ENCODE measurements at regions not wholly inside any gene's neighbourhood (a gene's known extent, or its start where the extent isn't known, plus 50 kb on each side); places are given as distances from the start of the nearest gene placed in this dataset.
"Not testable (repeated sequence)": the region's sequence is repeated elsewhere in the genome, so short reads cannot be mapped to it uniquely, and the experiment has no call there.

DNA sequence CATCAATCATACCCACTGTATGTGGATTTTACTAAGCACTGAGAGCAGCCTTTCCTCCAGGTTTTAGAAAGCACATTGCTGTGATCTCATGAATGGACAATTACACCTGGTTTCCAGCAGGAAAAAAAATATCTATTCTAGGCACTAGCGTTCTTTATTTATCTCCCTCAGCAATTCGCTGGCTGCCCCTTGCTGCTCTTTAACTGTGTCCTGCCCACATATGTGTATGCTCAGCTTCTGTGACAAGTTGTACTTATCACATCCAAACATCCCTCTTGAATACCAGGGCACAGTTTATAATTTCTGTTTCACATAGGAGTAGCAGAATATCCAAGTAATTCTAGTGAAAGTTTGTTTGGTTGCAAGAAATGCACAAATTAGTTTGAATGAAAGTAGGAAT is 146.8 kb downstream of the USP46 start:
- in situ Hi-C loops (cut with HindIII; ENCODE audit: low sequenced_read_pairs): no loop called here
- DNase-seq (ENCODE audit: low read depth, low spot score): no peak
- TF ChIP-seq, protein P1, sequence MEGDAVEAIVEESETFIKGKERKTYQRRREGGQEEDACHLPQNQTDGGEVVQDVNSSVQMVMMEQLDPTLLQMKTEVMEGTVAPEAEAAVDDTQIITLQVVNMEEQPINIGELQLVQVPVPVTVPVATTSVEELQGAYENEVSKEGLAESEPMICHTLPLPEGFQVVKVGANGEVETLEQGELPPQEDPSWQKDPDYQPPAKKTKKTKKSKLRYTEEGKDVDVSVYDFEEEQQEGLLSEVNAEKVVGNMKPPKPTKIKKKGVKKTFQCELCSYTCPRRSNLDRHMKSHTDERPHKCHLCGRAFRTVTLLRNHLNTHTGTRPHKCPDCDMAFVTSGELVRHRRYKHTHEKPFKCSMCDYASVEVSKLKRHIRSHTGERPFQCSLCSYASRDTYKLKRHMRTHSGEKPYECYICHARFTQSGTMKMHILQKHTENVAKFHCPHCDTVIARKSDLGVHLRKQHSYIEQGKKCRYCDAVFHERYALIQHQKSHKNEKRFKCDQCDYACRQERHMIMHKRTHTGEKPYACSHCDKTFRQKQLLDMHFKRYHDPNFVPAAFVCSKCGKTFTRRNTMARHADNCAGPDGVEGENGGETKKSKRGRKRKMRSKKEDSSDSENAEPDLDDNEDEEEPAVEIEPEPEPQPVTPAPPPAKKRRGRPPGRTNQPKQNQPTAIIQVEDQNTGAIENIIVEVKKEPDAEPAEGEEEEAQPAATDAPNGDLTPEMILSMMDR (IDR thresholded peaks at IDR 0.05; ENCODE audit: low read depth, low read length): no peak
- no peak overlapping the region for H3K4me3 ChIP-seq (ENCODE audit: low read depth, low read length)

GRCh38 chr4:52522093-52522492 is 137.0 kb downstream of the USP46 start:
- in situ Hi-C loops (cut with HindIII; ENCODE audit: low sequenced_read_pairs); H3K4me3 ChIP-seq (ENCODE audit: low read depth, low read length); DNase-seq (ENCODE audit: low read depth, low spot score): not testable (repeated sequence)

DNA sequence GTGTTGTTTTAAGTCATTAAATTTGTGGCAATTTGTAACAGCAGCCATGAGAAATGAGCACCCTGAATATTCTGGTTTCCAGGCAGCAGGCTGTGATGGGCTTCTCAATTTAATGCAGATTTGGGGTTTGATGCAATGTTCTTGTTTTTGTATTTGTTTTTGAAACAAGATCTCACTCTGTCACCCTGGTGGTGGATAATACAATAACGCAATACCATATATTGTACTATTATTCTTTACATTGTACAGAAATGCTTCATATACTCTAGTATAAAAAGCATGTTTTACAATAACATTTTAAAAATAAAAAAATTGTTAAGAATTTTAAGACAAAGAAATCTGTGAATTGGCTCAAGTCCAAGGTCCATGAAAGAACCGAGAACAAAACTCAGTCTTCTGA is 129.1 kb downstream of the USP46 start:
- DNase-seq (ENCODE audit: low read depth, low spot score): no peak
- in situ Hi-C loops (cut with HindIII; ENCODE audit: low sequenced_read_pairs): no loop called here
- H3K4me3 ChIP-seq (ENCODE audit: low read depth, low read length): no peak overlapping the region
- TF ChIP-seq, protein P1 (IDR thresholded peaks at IDR 0.05; ENCODE audit: low read depth, low read length): no peak

DNA sequence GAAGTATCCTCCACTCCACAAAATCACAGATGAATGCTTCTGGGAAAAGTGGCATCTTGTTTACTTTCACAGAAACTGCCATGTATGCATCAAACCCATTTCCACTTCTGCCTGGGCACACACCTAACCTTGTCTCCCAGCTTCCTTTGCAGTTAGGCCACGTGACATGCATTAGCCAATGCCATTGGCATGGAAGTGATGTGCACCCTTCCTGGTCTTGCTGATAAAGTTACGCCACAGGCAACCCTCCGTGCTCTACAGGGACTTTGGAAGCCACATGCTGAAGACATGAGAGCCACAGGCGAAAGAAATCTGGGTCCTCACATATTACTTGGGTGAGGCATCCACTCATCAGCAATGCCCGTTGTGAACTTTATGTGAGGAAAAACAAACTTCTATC is 123.3 kb downstream of the USP46 start:
- in situ Hi-C loops (cut with HindIII; ENCODE audit: low sequenced_read_pairs): no loop called here
- TF ChIP-seq, protein P1 (IDR thresholded peaks at IDR 0.05; ENCODE audit: low read depth, low read length): no peak
- no peak overlapping the region for H3K4me3 ChIP-seq (ENCODE audit: low read depth, low read length)
- DNase-seq (ENCODE audit: low read depth, low spot score): no peak

Measured in astrocyte of the spinal cord (primary cell).